Hepatic stellate cell (primary cell): ENCODE measurements at regions not wholly inside any gene's neighbourhood (a gene's known extent, or its start where the extent isn't known, plus 50 kb on each side); places are given as distances from the start of the nearest gene placed in this dataset.

ENCODE experiments used
- DNase-seq: peaks from one replicate; pipeline ENCODE4 v3.0.0; 2011; ENCODE audit warnings: low spot score

DNA sequence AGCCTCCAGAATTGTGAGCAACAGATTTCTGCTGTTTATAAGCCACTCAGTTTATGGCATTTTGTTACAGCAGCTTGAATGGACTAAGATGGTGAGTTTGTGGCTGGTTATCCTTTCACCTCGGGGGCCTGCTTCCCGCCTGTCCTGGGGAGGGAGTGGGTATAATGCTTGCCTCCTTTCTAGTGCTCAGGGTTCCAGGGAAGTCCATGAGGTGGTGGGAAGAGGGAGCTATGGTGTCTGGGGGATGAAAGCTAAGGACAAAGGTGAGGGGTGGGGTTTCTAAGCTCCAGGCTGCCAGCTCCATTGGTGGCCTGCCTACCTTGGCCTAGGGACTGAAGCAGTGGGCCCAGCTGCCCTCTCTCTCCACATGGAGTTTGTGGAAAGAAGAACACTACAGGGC, 50.2 kb upstream of the SDK2 start:
- no peak for DNase-seq

DNA sequence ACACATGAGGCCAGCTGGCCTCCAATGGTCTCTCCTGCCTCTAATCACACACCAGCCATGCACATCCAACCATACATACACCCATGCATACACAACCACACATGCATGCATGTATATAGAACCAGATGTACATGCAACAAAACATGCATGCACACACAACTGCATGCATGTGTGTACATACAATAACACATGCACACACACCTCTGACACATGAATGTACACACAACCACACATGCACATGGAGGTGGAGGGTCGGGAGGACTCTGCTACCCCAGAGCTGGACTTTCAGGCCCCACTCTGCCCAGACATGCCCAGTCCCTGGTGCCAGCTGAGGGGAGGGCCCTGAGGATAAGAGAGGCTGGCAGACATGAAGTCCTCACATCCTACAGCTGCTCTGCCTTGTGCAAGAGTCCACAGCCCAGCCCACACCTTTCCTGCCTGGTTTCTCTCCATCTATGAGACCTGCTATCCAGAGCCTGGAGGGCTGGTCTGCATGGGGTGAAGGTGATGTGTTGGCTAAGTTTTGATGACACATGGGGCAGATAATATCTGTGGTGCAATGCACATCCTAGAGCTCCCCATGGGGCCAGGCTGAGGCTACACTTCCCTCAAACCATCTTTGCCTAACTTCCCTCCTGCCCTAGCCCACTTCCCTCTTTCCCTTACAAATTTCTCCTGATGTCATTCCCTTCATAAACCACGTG, 50.9 kb upstream of the SDK2 start:
- no peak for DNase-seq

- no peak for DNase-seq
These were observed 52.0 kb upstream of the SDK2 start for GRCh38 chr17:73696251-73696650.

- DNase-seq, result no peak
These were observed 53.6 kb upstream of the SDK2 start for GRCh38 chr17:73697872-73698271.

DNA sequence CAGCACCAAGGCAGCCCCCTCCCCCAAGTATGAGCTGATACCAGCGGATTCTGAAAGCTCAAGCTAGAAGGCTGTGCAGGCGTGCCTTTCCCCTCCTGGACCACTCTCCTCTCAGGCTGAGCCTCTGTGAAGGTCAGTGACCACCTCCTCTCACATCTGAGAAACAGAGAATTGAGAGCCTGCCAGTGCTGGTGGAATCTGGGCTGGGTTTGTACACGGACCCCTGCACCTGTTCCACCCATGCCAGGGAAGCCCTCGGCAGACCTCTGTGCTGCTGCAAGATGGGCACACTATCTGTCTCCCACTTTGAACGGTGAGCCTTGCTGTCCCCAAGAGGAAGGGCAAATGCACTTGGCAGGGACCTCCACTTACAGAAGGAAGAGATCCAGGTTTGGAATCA, 54.7 kb upstream of the SDK2 start:
- no peak for DNase-seq

GRCh38 chr17:73701701-73702100, 57.5 kb upstream of the SDK2 start:
- DNase-seq, result no peak

DNA sequence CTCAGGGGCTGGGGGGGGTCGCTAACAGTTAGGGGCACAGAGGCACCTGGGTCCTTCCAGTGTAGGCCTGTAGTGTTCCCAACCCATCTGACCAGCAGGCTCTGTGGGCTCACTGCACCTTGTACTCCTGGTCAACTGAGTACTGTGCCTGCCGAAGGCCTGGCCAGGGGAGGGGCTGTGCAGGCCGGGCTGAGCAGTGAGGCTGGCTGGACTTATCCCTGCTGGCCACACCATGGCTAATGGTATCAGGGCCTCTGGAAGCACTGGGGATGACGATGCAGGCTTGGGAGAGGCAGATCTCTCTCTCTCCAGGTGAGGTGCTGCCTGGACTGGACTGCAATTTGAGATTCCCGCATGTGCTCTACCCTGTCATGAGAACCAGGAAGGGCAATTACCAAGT, 58.9 kb upstream of the SDK2 start:
- no peak for DNase-seq

- DNase-seq, result no peak
These were observed 59.7 kb upstream of the SDK2 start for GRCh38 chr17:73703917-73704316.

GRCh38 chr17:73705594-73705993, 61.3 kb upstream of the SDK2 start:
- DNase-seq, result no peak

DNA sequence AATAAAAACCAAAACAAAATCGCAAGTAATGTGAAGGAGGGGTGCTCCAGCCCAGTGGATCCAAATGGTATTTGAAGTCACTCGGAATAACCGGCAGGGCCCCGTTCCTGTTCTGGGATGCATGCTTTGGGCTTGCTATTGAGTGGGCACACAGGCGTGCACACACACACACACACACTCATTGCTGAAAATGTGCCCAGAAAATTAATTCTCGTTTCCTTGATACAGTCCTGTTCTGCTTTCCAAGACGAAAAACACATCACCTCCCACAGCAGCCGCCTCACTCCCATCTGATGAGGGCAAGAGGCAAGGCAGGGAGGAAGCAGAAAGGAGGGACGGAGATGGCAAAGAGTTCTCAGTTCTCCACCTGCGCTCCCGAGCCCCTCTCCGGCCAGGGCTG, 62.2 kb upstream of the SDK2 start:
- DNase-seq, result no peak

DNA sequence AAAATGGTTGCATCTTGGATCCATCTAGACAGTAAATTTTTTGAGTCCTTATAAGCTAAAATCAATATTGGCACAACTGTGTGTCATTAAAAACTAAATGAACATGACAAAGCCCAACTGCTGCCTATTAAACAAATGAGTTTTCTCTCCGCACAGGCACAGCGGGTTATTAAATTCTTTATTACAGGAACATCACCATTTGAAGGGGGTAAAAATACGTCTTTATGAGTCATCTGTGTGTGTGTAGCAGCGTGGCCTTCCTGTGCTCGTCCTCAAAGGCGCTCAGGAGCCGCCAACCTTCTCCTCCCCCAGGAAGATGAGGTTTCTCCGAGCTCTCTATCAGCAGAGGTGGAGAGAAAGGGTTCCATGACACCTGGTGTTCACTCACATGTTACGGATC, 62.6 kb upstream of the SDK2 start:
- no peak for DNase-seq

GRCh38 chr17:73707358-73707757, 63.1 kb upstream of the SDK2 start:
- DNase-seq, result no peak

DNA sequence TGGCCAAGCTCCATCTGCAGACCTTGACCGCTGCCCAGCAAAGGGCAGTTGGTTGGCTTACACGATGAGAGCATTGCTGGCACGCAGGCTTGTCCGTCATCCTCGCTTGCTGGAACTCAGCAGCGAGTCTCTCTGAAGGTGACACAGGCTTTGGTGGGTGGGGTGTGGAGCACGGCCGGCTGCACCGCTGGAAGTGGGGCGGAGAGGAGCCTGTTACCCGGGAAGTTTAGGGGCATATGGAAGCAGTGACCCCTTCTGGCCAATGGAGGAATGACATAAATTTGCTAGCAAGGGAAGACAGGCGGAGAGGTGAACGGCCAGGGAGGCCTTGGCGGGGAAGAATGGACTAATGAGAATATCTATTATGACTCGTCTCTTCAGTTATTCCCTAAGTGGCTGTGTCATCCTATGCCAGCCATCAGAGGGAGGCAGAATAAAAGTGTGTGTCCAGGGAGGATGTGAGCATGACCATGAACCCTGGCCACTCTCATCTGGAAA, 65.9 kb upstream of the SDK2 start:
- DNase-seq, result no peak

GRCh38 chr17:73711184-73711583, 66.9 kb upstream of the SDK2 start:
- no peak for DNase-seq

DNA sequence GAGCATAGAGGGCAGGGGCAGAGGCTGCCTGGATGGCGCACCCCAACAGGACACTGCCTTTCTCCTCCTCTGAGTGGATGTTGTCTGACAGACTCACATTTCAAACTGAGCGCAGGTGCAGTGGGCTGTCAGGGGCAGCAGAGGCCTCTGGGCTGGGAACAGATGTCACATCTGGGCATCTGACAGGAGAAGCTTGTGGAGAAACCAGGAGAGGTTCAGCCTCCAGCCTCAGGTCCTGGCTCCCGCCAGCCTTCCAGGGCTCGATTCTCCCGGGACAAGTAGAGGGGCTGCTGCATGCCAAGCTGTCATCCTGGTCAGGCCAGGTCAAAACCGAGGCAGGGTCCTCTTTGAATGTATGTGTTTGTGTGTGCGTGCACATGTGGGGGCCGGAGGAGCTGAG, 67.7 kb upstream of the SDK2 start:
- no peak for DNase-seq

DNA sequence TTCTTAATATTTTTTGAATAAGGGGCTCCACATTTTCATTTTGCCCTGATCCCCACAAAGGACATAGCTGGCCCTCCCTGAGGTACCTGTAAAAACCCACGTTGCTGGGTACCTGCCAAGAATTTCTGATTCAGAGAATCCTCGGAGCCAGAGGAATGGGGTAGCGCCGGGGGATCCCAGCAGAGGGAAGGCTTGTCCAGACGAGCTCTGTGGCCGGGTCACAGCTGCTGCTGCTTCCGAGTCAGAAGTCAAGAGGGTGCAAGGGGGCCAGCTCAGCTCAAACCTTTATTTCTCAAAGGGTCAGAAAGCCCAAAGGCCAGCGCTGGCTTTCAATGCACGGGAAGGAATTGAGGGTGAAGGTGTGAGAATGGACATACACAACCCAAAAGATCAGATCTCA, 68.9 kb upstream of the SDK2 start:
- no peak for DNase-seq

GRCh38 chr17:73715769-73716168, 71.5 kb upstream of the SDK2 start:
- no peak for DNase-seq

GRCh38 chr17:73717690-73718089, 73.4 kb upstream of the SDK2 start:
- DNase-seq, result no peak

- no peak for DNase-seq
These were observed 74.1 kb upstream of the SDK2 start for GRCh38 chr17:73718362-73718761.

DNA sequence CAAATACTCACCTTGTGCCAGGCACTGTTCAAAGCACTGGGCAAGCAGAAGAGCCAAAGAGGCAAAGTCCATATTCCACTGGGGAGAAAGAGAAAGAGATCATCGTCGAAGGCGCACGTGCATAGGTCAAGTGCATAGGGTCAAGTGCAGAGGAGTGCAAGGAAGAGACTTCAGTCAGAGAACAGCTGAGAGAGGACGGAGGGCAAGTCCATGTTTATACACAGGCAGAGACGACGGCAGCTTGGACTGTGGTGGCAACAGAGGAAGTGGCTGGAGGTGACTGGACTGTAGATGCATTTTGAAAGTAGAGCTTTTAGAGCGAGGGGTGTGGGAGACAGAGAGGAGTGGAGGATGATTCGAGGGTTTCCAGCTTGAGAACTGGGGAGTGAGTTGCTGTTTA, 74.7 kb upstream of the SDK2 start:
- DNase-seq, result no peak

DNA sequence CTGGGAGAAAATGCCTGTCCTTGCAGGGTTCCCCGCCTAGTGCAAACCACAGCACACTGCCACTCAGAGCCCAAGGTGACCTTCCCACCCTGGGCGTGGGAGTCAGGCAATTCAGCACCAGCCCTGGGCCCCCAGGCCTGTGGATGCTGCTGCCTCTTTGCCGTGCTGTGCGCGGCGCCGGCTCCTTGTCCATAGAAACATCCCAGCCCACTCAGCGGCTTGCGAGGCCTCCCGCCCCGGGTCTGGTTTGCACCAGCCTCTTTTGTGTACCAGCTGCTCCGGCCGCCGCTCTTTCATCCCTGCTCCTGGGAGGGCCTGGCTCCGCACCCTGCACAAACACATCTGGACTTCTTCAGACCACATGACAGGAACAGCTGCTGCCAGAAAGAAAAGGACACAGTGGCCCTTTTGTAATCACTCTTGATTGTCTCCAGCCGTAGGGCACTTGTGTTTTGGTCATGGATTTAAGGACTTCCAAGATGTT, 75.4 kb upstream of the SDK2 start:
- no peak for DNase-seq

- DNase-seq, result no peak
These were observed 76.1 kb upstream of the SDK2 start for GRCh38 chr17:73720187-73720834.

GRCh38 chr17:73722165-73722564, 77.9 kb upstream of the SDK2 start:
- DNase-seq, result no peak

- DNase-seq, result no peak
These were observed 79.1 kb upstream of the SDK2 start for GRCh38 chr17:73723317-73723716.
